Fibroblast of lung (primary cell): ENCODE measurements at regions not wholly inside any gene's neighbourhood (a gene's known extent, or its start where the extent isn't known, plus 50 kb on each side); places are given as distances from the start of the nearest gene placed in this dataset.
A peak's percentile ranks its signal among the peaks of the same experiment; 100 is the strongest.
"Not testable (repeated sequence)": the region's sequence is repeated elsewhere in the genome, so short reads cannot be mapped to it uniquely, and the experiment has no call there.

Source experiments
- DNase-seq, 2 donors: peaks; one replicate each; pipeline versions ENCODE4 v3.0.0 to v3.0.0-alpha.2; 2010; ENCODE audit warnings: low read depth in 2 of 2
- H2AFZ ChIP-seq: 2 replicates; pipeline ENCODE4 v1.5.1; 2012; ENCODE audit warnings: low read length, control low read depth, inconsistent platforms
- H3K27ac ChIP-seq: 2 replicates; pipeline ENCODE4 v1.5.1; 2011; ENCODE audit warnings: low read length, control low read depth; ENCODE audit not compliant: insufficient read depth
- H3K27me3 ChIP-seq: 2 replicates; pipeline ENCODE4 v1.5.1; 2011; ENCODE audit warnings: mild to moderate bottlenecking, low read length; ENCODE audit not compliant: control insufficient read depth, insufficient read depth
- H3K36me3 ChIP-seq: 2 replicates; pipeline ENCODE4 v1.5.1; 2011; ENCODE audit warnings: low read length; ENCODE audit not compliant: control insufficient read depth, insufficient read depth
- H3K4me1 ChIP-seq: 2 replicates; pipeline ENCODE4 v1.5.1; 2011; ENCODE audit warnings: low read length; ENCODE audit not compliant: control insufficient read depth, insufficient read depth; ENCODE audit errors: extremely low read depth
- H3K4me2 ChIP-seq: 2 replicates; pipeline ENCODE4 v1.5.1; 2011; ENCODE audit warnings: low read length, control low read depth; ENCODE audit not compliant: insufficient read depth; ENCODE audit errors: extremely low read depth
- H3K4me3 ChIP-seq, 4 experiments: fragments of 200-600 bp in 1 of 4; sonication (generic) in 1 of 4; replicated peaks in 1 of 4; 2 replicates each; pipeline ENCODE4 v1.5.1; 2011 to 2016; ENCODE audit warnings: low read length in 4 of 4, low read depth in 3 of 4, mild to moderate bottlenecking in 3 of 4, control low read depth in 2 of 4, inconsistent platforms in 1 of 4, mixed read lengths in 1 of 4; ENCODE audit not compliant: insufficient read depth in 1 of 4; ENCODE audit errors: control extremely low read depth in 1 of 4
- H3K79me2 ChIP-seq: 2 replicates; pipeline ENCODE4 v1.5.1; 2012; ENCODE audit warnings: mild to moderate bottlenecking, low read length, inconsistent platforms; ENCODE audit not compliant: control insufficient read depth, insufficient read depth
- H3K9ac ChIP-seq: 2 replicates; pipeline ENCODE4 v1.5.1; 2011; ENCODE audit warnings: mild to moderate bottlenecking, low read length, control low read depth; ENCODE audit not compliant: insufficient read depth
- H3K9me3 ChIP-seq: 2 replicates; pipeline ENCODE4 v1.5.1; 2012; ENCODE audit warnings: low read depth, low read length; ENCODE audit not compliant: control insufficient read depth, insufficient read depth
- H4K20me1 ChIP-seq: 2 replicates; pipeline ENCODE4 v1.5.1; 2011; ENCODE audit warnings: low read length; ENCODE audit not compliant: control insufficient read depth, insufficient read depth; ENCODE audit errors: extremely low read depth
- EZH2 ChIP-seq: IDR thresholded peaks from 2 replicates; pipeline ENCODE4 v1.5.1; 2012; ENCODE audit warnings: low read length, control low read depth, mild to moderate bottlenecking; ENCODE audit errors: missing control alignments
- TF ChIP-seq, protein P1 (sequence below), 2 donors: IDR thresholded peaks in 1 of 2; conservative IDR thresholded peaks in 1 of 2; 1 replicate in 1 of 2; 2 replicates in 1 of 2; pipeline ENCODE4 v1.5.1; 2011 to 2012; ENCODE audit warnings: low read length in 2 of 2, control low read depth in 1 of 2, inconsistent platforms in 1 of 2, low read depth in 1 of 2, mild to moderate bottlenecking in 1 of 2

DNA sequence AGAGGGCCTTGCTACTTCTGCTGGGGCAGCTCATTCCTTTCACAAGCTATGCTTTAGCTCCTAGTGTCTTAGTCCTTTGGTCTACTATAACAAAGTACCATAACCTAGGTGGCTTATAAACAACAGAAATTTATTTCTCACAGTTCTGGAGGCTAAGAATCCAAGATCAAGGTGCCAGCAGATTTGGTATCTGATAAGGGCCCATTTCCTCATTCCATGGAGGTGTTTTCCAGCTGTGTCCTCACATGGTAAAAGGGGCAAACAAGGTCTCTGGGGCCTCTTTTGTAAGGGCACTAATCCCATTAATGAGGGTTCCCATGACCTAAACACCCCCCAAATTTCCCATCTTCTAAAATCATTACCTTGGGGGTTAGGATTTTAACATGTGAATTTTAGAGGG is 57.9 kb upstream of the LRCH1 start:
- H3K9me3 ChIP-seq = no peaks in the 10 kb centered on the region
- no peak overlapping the region for H2AFZ ChIP-seq
- no peak overlapping the region for H3K27ac ChIP-seq
- no peak for DNase-seq
- no peak overlapping the region for H3K9ac ChIP-seq
- H3K4me1 ChIP-seq = peaks cover 4% of the 10 kb centered on the region
- H3K4me2 ChIP-seq = no peak overlapping the region
- H3K4me3 ChIP-seq = no peak overlapping the region
- no peaks in the 10 kb centered on the region for H3K27me3 ChIP-seq
- no peaks in the 10 kb centered on the region for H3K36me3 ChIP-seq
- TF ChIP-seq, protein P1, sequence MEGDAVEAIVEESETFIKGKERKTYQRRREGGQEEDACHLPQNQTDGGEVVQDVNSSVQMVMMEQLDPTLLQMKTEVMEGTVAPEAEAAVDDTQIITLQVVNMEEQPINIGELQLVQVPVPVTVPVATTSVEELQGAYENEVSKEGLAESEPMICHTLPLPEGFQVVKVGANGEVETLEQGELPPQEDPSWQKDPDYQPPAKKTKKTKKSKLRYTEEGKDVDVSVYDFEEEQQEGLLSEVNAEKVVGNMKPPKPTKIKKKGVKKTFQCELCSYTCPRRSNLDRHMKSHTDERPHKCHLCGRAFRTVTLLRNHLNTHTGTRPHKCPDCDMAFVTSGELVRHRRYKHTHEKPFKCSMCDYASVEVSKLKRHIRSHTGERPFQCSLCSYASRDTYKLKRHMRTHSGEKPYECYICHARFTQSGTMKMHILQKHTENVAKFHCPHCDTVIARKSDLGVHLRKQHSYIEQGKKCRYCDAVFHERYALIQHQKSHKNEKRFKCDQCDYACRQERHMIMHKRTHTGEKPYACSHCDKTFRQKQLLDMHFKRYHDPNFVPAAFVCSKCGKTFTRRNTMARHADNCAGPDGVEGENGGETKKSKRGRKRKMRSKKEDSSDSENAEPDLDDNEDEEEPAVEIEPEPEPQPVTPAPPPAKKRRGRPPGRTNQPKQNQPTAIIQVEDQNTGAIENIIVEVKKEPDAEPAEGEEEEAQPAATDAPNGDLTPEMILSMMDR (conservative IDR thresholded peaks at IDR 0.05 in 1 of 2, IDR thresholded peaks at IDR 0.05 in 1 of 2; ENCODE audit: low read depth in 1 of 2, low read length in 2 of 2) = no peak
- no peak for TF ChIP-seq EZH2
- no peaks in the 10 kb centered on the region for H3K79me2 ChIP-seq
- H4K20me1 ChIP-seq = no peaks in the 10 kb centered on the region

DNA sequence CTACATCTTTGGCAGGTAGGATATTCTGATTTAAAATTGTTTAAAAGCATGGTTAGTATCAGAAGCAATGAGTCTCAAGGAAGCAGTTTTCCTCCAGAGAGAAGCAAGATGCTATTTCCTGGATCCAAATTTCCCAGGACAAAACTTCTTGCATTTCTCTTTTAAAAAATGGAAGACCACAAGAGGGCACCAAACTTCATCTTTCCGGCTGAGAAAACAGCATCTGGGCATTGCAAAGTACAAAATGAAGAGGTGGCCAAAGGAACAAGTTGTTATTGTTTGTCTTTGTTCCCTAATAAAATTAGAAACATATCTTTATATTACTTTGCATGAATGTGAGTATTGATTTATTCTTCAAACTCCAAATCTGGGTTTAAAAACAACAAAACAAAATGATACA is 60.0 kb upstream of the LRCH1 start:
- H3K4me1 ChIP-seq = peaks cover 10% of the 10 kb centered on the region
- no peak overlapping the region for H2AFZ ChIP-seq
- H3K4me2 ChIP-seq = no peak overlapping the region
- H3K27ac ChIP-seq = no peak overlapping the region
- peak; percentile 34 to 73 for DNase-seq
- no peaks in the 10 kb centered on the region for H3K36me3 ChIP-seq
- no peaks in the 10 kb centered on the region for H4K20me1 ChIP-seq
- H3K9me3 ChIP-seq = no peaks in the 10 kb centered on the region
- no peaks in the 10 kb centered on the region for H3K79me2 ChIP-seq
- H3K9ac ChIP-seq = no peak overlapping the region
- TF ChIP-seq, protein P1 (conservative IDR thresholded peaks at IDR 0.05 in 1 of 2, IDR thresholded peaks at IDR 0.05 in 1 of 2; ENCODE audit: low read depth in 1 of 2, low read length in 2 of 2) = peak; percentile 57 to 58
- TF ChIP-seq EZH2 = no peak
- H3K27me3 ChIP-seq = no peaks in the 10 kb centered on the region
- no peak overlapping the region for H3K4me3 ChIP-seq

DNA sequence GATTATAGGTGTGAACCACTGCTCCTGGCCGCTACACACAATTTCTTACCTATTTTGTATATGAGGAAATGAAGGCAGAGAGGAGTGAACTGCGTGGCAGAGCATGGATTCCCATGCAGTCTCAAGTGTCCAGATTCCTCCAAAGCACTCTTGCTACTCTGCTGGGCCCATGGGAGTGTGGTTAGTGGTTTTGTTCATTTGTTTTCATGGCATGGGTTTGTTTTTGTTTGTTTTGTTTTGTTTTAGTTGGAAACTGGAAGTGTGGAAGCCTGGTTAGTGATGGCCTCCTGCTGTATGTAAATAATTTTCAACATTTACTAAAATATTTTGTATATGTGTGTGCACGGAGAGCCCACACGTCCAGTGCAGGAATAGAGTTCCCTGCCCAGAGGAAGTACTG is 61.3 kb upstream of the LRCH1 start:
- DNase-seq = no peak
- Histone ChIP-seq H3K36me3 (no peaks in the 10 kb centered on the region), H3K27me3 (no peaks in the 10 kb centered on the region), H3K9ac (no peak overlapping the region), H4K20me1 (no peaks in the 10 kb centered on the region), H3K9me3 (no peaks in the 10 kb centered on the region), H3K79me2 (no peaks in the 10 kb centered on the region), H2AFZ (no peak overlapping the region), H3K27ac (no peak overlapping the region), H3K4me1 (peaks cover 10% of the 10 kb centered on the region), H3K4me2 (no peak overlapping the region), H3K4me3 (no peak overlapping the region)
- TF ChIP-seq, protein P1 (conservative IDR thresholded peaks at IDR 0.05 in 1 of 2, IDR thresholded peaks at IDR 0.05 in 1 of 2; ENCODE audit: low read depth in 1 of 2, low read length in 2 of 2) = no peak
- TF ChIP-seq EZH2 = no peak

DNA sequence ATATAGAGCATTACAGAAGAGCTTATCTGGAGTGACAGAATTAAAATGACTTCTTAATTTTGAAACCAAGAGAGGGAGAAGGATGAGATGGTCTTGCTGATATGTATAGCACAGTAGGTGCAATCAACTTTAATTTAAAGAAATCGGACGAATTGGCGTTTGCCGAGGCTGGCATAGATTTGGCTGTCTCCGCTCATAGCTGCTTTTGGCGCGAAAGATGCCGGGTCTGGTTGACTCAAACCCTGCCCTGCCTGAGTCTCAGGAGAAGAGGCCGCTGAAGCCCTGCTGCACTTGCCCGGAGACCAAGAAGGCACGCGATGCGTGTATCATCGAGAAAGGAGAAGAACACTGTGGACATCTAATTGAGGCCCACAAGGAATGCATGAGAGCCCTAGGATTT is 62.3 kb upstream of the LRCH1 start:
- not testable (repeated sequence) for H3K27ac ChIP-seq, H3K9ac ChIP-seq, H3K79me2 ChIP-seq, H3K4me2 ChIP-seq, H2AFZ ChIP-seq, H3K36me3 ChIP-seq, H3K4me1 ChIP-seq, H3K4me3 ChIP-seq, H3K27me3 ChIP-seq, H4K20me1 ChIP-seq, DNase-seq, H3K9me3 ChIP-seq
